ENCODE measurements at regions not wholly inside any gene's neighbourhood (a gene's known extent, or its start where the extent isn't known, plus 50 kb on each side); places are given as distances from the start of the nearest gene placed in this dataset.

DNA sequence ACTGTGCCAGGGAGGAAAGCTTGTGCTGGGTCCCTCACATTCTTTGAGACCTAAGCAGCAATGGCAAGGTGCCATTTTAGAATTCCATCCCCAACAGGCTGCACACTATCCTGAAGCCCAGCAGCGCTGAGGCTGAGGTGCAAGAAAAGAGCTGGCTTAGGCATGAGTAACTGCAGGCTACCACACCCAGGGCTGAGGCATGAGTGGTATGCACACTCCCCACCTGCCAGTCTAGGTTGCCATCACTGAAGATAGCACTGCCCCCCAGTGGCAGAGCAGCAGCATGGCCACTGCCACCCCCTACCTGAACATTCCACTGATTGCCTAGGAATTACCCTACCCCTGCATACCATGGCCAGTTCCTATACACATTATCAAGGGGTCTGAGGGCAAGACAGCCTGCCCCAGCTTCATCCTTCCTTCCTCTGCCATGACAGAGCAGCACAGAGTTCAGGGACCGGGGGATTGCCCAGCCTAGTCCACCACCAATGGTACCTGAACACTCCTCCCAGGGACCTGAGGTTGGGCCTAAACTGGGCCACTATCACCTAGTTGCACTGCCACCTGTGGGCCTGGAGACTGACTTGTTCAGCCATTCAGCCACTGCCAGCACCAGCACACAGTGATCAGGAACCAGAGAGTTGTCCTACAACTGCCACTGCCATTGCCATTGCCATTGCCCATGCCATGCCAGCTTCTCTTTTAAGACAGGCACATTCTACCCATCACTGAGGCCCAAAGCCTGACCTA lies 129.8 kb downstream of the SATB1 start:
- Mint-ChIP-seq H3K36me3 (peaks cover 4% of the 10 kb centered on the region), H3K9me3 (peaks cover 11 to 20% (median 16%) of the 10 kb centered on the region in 3 donors), H3K4me1 (no peaks in the 10 kb centered on the region), H3K27me3 (peaks cover 7 to 8% of the 10 kb centered on the region in 2 donors), H3K4me3 (no peak overlapping the region), H3K27ac (no peak overlapping the region)
- POLR2A ChIA-PET, result no interaction called here
- Histone ChIP-seq H3K36me3 (ENCODE audit: control insufficient read depth in 2 of 2, extremely low read depth in 1 of 2, insufficient read depth in 1 of 2, low read length in 1 of 2) (no peaks in the 10 kb centered on the region), H3K4me1 (ENCODE audit: control insufficient read depth in 1 of 2, extremely low read depth in 1 of 2, insufficient read depth in 2 of 2, low read length in 2 of 2) (no peaks in the 10 kb centered on the region), H3K4me3 (ENCODE audit: control insufficient read depth in 1 of 2, extremely low read depth in 1 of 2, low read length in 1 of 2) (no peak overlapping the region), H3K27me3 (replicated peaks in 1 of 2; ENCODE audit: control insufficient read depth in 2 of 2, extremely low read depth in 1 of 2, insufficient read depth in 2 of 2, low read length in 1 of 2) (peaks cover 0 to 3% of the 10 kb centered on the region in 2 experiments), H3K27ac (ENCODE audit: low read length) (no peak overlapping the region), H3K9me3 (no peaks in the 10 kb centered on the region)
- ATAC-seq (replicated peaks in 1 of 4) (no peak), DNase-seq (no peak)
- 80% methylated on average over 1 of the region's 2 CpGs for WGBS (ENCODE audit: insufficient coverage)
- CTCF ChIA-PET, result no interaction called here

- no peaks in the 10 kb centered on the region for H3K36me3 ChIP-seq (ENCODE audit: control insufficient read depth in 2 of 2, extremely low read depth in 1 of 2, insufficient read depth in 1 of 2, low read length in 1 of 2)
- peaks cover 0 to 2% of the 10 kb centered on the region in 2 experiments for H3K27me3 ChIP-seq (replicated peaks in 1 of 2; ENCODE audit: control insufficient read depth in 2 of 2, extremely low read depth in 1 of 2, insufficient read depth in 2 of 2, low read length in 1 of 2)
- H3K9me3 ChIP-seq, result no peaks in the 10 kb centered on the region
- DNase-seq (no peak), ATAC-seq (replicated peaks in 1 of 4) (no peak)
- no peak overlapping the region for H3K27ac ChIP-seq (ENCODE audit: low read length)
- ChIA-PET POLR2A (no interaction called here), CTCF (no interaction called here)
- H3K9me3 Mint-ChIP-seq, result no peaks in the 10 kb centered on the region
- peaks cover 7 to 8% of the 10 kb centered on the region in 2 donors for H3K27me3 Mint-ChIP-seq
- H3K4me1 ChIP-seq (ENCODE audit: control insufficient read depth in 1 of 2, extremely low read depth in 1 of 2, insufficient read depth in 2 of 2, low read length in 2 of 2), result no peaks in the 10 kb centered on the region
- H3K4me1 Mint-ChIP-seq, result no peaks in the 10 kb centered on the region
- H3K27ac Mint-ChIP-seq, result no peak overlapping the region
- no peaks in the 10 kb centered on the region for H3K36me3 Mint-ChIP-seq
- H3K4me3 ChIP-seq (ENCODE audit: control insufficient read depth in 1 of 2, extremely low read depth in 1 of 2, low read length in 1 of 2), result no peak overlapping the region
- no peak overlapping the region for H3K4me3 Mint-ChIP-seq
Observed at GRCh38 chr3:18290157-18290556, 135.0 kb downstream of the SATB1 start.

DNA sequence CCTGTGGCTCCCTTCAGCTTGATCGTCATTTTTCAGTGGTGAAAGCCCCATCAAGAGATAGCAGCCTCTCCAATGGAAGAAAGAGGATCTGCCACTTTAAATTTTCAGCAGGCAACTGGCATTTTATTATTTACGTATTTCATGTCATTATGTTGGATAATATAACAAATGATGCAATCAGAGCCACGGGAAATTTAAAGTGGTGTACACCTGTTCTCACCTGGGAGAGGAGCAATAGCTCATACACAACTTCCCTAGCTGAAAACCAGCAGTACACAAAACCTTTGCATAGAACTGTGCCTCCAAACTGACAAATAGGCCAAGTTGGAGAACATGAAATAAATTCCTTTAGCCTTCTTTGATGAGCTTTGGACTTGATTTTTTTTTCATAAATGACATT lies 136.9 kb downstream of the SATB1 start:
- CTCF ChIA-PET, result no interaction called here
- no peaks in the 10 kb centered on the region for H3K9me3 ChIP-seq
- DNase-seq (no peak), ATAC-seq (replicated peaks in 1 of 4) (no peak)
- no peaks in the 10 kb centered on the region for H3K9me3 Mint-ChIP-seq
- no peak overlapping the region for H3K4me3 Mint-ChIP-seq
- no peak overlapping the region for H3K27ac ChIP-seq (ENCODE audit: low read length)
- H3K27me3 Mint-ChIP-seq, result peaks cover 7 to 8% of the 10 kb centered on the region in 2 donors
- no peak overlapping the region for H3K27ac Mint-ChIP-seq
- WGBS (ENCODE audit: insufficient coverage), result no CpG with 5 or more reads among the region's 3 CpGs
- no peaks in the 10 kb centered on the region for H3K4me1 Mint-ChIP-seq
- POLR2A ChIA-PET, result no interaction called here
- no peaks in the 10 kb centered on the region for H3K36me3 Mint-ChIP-seq
- H3K36me3 ChIP-seq (ENCODE audit: control insufficient read depth in 2 of 2, extremely low read depth in 1 of 2, insufficient read depth in 1 of 2, low read length in 1 of 2), result no peaks in the 10 kb centered on the region
- no peaks in the 10 kb centered on the region for H3K4me1 ChIP-seq (ENCODE audit: control insufficient read depth in 1 of 2, extremely low read depth in 1 of 2, insufficient read depth in 2 of 2, low read length in 2 of 2)
- H3K27me3 ChIP-seq (replicated peaks in 1 of 2; ENCODE audit: control insufficient read depth in 2 of 2, extremely low read depth in 1 of 2, insufficient read depth in 2 of 2, low read length in 1 of 2), result peaks cover 0 to 2% of the 10 kb centered on the region in 2 experiments
- no peak overlapping the region for H3K4me3 ChIP-seq (ENCODE audit: control insufficient read depth in 1 of 2, extremely low read depth in 1 of 2, low read length in 1 of 2)

DNA sequence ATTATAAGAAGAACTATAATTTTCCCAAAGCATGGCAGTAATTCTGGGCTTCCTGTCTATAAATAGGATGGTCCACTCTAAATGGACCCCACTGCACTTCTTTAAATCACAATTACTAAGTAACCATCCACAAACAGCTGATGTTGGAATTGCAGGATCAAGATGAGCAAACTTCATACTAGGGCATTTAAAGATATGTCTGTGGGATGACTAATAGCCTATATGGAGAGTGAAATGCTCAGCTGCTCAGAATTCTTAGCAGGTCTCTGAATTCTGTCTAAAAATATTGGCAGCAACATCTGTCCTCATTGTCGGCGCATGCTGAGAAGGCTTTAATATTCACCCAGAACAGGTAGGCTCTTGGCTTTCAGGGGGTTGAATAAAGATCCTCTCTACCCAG lies 140.4 kb downstream of the SATB1 start:
- ATAC-seq (replicated peaks in 1 of 4) (no peak), DNase-seq (no peak)
- H3K27me3 ChIP-seq (replicated peaks in 1 of 2; ENCODE audit: control insufficient read depth in 2 of 2, extremely low read depth in 1 of 2, insufficient read depth in 2 of 2, low read length in 1 of 2), result peaks cover 0 to 1% of the 10 kb centered on the region in 2 experiments
- POLR2A ChIA-PET, result interaction anchor here in 1 of 2 donors (0.6 kb wide), 1 partner anchor 16 kb away, joined by 3 read pairs; no protein-coding TSS in a partner anchor
- WGBS (ENCODE audit: insufficient coverage), result 100% methylated on average over 1 of the region's 2 CpGs
- no peak overlapping the region for H3K27ac ChIP-seq (ENCODE audit: low read length)
- no peaks in the 10 kb centered on the region for H3K36me3 Mint-ChIP-seq
- H3K4me3 ChIP-seq (ENCODE audit: control insufficient read depth in 1 of 2, extremely low read depth in 1 of 2, low read length in 1 of 2), result no peak overlapping the region
- H3K27ac Mint-ChIP-seq, result no peak overlapping the region
- peaks cover 6 to 16% of the 10 kb centered on the region in 2 donors for H3K27me3 Mint-ChIP-seq
- H3K9me3 ChIP-seq, result no peaks in the 10 kb centered on the region
- CTCF ChIA-PET, result no interaction called here
- H3K4me1 ChIP-seq (ENCODE audit: control insufficient read depth in 1 of 2, extremely low read depth in 1 of 2, insufficient read depth in 2 of 2, low read length in 2 of 2), result no peaks in the 10 kb centered on the region
- no peaks in the 10 kb centered on the region for H3K4me1 Mint-ChIP-seq
- peaks cover 0 to 6% (median 0%) of the 10 kb centered on the region in 3 donors for H3K9me3 Mint-ChIP-seq
- no peaks in the 10 kb centered on the region for H3K36me3 ChIP-seq (ENCODE audit: control insufficient read depth in 2 of 2, extremely low read depth in 1 of 2, insufficient read depth in 1 of 2, low read length in 1 of 2)
- H3K4me3 Mint-ChIP-seq, result no peak overlapping the region

DNA sequence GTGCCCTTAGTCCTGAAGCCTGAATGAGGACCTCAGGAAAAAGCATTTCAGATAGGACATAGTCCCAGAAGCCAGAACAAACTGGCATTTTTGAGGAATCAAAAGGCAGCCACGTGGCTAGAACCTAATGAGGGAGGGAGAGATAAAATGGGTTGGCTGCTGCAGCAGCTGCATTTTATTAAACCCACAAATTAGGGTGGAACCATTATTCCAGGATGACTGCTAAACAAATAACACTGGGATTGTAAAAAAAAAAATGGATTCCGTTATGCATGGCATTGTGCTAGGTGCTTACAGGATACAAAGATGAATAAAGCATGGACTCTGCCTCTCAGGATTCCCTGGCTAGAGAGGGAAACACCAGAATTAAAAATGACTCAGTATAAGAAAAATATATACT lies 141.5 kb downstream of the SATB1 start:
- ATAC-seq (replicated peaks in 1 of 4) (no peak), DNase-seq (no peak)
- no peaks in the 10 kb centered on the region for H3K27me3 ChIP-seq (replicated peaks in 1 of 2; ENCODE audit: control insufficient read depth in 2 of 2, extremely low read depth in 1 of 2, insufficient read depth in 2 of 2, low read length in 1 of 2)
- Mint-ChIP-seq H3K4me3 (no peak overlapping the region), H3K36me3 (no peaks in the 10 kb centered on the region), H3K9me3 (peaks cover 0 to 6% (median 0%) of the 10 kb centered on the region in 3 donors), H3K27me3 (peaks cover 6 to 16% of the 10 kb centered on the region in 2 donors), H3K4me1 (no peaks in the 10 kb centered on the region), H3K27ac (no peak overlapping the region)
- no peak overlapping the region for H3K27ac ChIP-seq (ENCODE audit: low read length)
- H3K9me3 ChIP-seq, result no peaks in the 10 kb centered on the region
- ChIA-PET CTCF (no interaction called here), POLR2A (no interaction called here)
- 42% methylated on average over 2 of the region's 2 CpGs for WGBS (ENCODE audit: insufficient coverage)
- no peaks in the 10 kb centered on the region for H3K36me3 ChIP-seq (ENCODE audit: control insufficient read depth in 2 of 2, extremely low read depth in 1 of 2, insufficient read depth in 1 of 2, low read length in 1 of 2)
- no peaks in the 10 kb centered on the region for H3K4me1 ChIP-seq (ENCODE audit: control insufficient read depth in 1 of 2, extremely low read depth in 1 of 2, insufficient read depth in 2 of 2, low read length in 2 of 2)
- no peak overlapping the region for H3K4me3 ChIP-seq (ENCODE audit: control insufficient read depth in 1 of 2, extremely low read depth in 1 of 2, low read length in 1 of 2)

DNA sequence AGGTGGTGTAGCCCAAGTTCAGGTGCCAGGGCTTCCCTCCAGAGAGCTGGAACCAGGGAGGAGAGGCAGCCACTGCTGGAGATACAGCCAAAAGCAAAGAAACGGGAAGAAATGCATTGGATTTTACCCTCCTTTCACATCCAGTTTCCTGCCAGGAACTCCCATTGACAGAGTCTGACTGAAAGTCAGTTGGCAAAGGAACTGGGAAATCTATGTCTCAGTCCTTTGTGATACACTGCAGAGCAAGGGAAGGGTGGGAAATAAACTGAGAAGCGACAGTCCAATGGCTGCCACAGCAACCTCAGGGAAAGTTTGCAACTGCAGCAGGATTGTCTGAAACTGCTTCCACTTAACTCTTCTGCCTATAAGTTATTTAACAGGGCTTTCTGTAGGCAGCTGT lies 142.6 kb downstream of the SATB1 start:
- WGBS (ENCODE audit: insufficient coverage), result 100% methylated on average over 1 of the region's 2 CpGs
- DNase-seq (no peak), ATAC-seq (replicated peaks in 1 of 4) (no peak)
- peaks cover 0 to 6% (median 0%) of the 10 kb centered on the region in 3 donors for H3K9me3 Mint-ChIP-seq
- H3K4me1 Mint-ChIP-seq, result no peaks in the 10 kb centered on the region
- no peaks in the 10 kb centered on the region for H3K36me3 ChIP-seq (ENCODE audit: control insufficient read depth in 2 of 2, extremely low read depth in 1 of 2, insufficient read depth in 1 of 2, low read length in 1 of 2)
- H3K27me3 ChIP-seq (replicated peaks in 1 of 2; ENCODE audit: control insufficient read depth in 2 of 2, extremely low read depth in 1 of 2, insufficient read depth in 2 of 2, low read length in 1 of 2), result no peaks in the 10 kb centered on the region
- H3K27ac Mint-ChIP-seq, result no peak overlapping the region
- H3K4me3 Mint-ChIP-seq, result no peak overlapping the region
- no peaks in the 10 kb centered on the region for H3K9me3 ChIP-seq
- H3K36me3 Mint-ChIP-seq, result no peaks in the 10 kb centered on the region
- H3K4me3 ChIP-seq (ENCODE audit: control insufficient read depth in 1 of 2, extremely low read depth in 1 of 2, low read length in 1 of 2), result no peak overlapping the region
- H3K27ac ChIP-seq (ENCODE audit: low read length), result no peak overlapping the region
- no peaks in the 10 kb centered on the region for H3K4me1 ChIP-seq (ENCODE audit: control insufficient read depth in 1 of 2, extremely low read depth in 1 of 2, insufficient read depth in 2 of 2, low read length in 2 of 2)
- CTCF ChIA-PET, result no interaction called here
- H3K27me3 Mint-ChIP-seq, result peaks cover 6 to 16% of the 10 kb centered on the region in 2 donors
- POLR2A ChIA-PET, result no interaction called here
